ENCODE measurements at regions not wholly inside any gene's neighbourhood (a gene's known extent, or its start where the extent isn't known, plus 50 kb on each side); places are given as distances from the start of the nearest gene placed in this dataset.

- no peak overlapping the region for H3K4me3 ChIP-seq (ENCODE audit: low read depth, low read length)
- TF ChIP-seq CTCF (conservative IDR thresholded peaks at IDR 0.05; ENCODE audit: low read depth, low read length): no peak
- no peak for DNase-seq (ENCODE audit: low read depth)
Observed at GRCh38 chr16:65644821-65645220, 523.0 kb upstream of the CDH11 start.

- TF ChIP-seq CTCF (conservative IDR thresholded peaks at IDR 0.05; ENCODE audit: low read depth, low read length): no peak
- DNase-seq (ENCODE audit: low read depth): no peak
- H3K4me3 ChIP-seq (ENCODE audit: low read depth, low read length): no peak overlapping the region
Observed at GRCh38 chr16:65641762-65642289, 520.0 kb upstream of the CDH11 start.

GRCh38 chr16:65641049-65641761, 519.3 kb upstream of the CDH11 start:
- H3K4me3 ChIP-seq (ENCODE audit: low read depth, low read length): no peak overlapping the region
- TF ChIP-seq CTCF (conservative IDR thresholded peaks at IDR 0.05; ENCODE audit: low read depth, low read length): no peak
- DNase-seq (ENCODE audit: low read depth): no peak

- no peak for TF ChIP-seq CTCF (conservative IDR thresholded peaks at IDR 0.05; ENCODE audit: low read depth, low read length)
- no peak overlapping the region for H3K4me3 ChIP-seq (ENCODE audit: low read depth, low read length)
- no peak for DNase-seq (ENCODE audit: low read depth)
Observed at GRCh38 chr16:65634833-65635232, 513.0 kb upstream of the CDH11 start.

GRCh38 chr16:65634291-65634690, 512.4 kb upstream of the CDH11 start:
- TF ChIP-seq CTCF (conservative IDR thresholded peaks at IDR 0.05; ENCODE audit: low read depth, low read length): peak; percentile 6
- no peak overlapping the region for H3K4me3 ChIP-seq (ENCODE audit: low read depth, low read length)
- DNase-seq (ENCODE audit: low read depth): peak; percentile 25

GRCh38 chr16:65624666-65625065, 502.8 kb upstream of the CDH11 start:
- peak; percentile 11 for DNase-seq (ENCODE audit: low read depth)
- no peak for TF ChIP-seq CTCF (conservative IDR thresholded peaks at IDR 0.05; ENCODE audit: low read depth, low read length)
- H3K4me3 ChIP-seq (ENCODE audit: low read depth, low read length): no peak overlapping the region

GRCh38 chr16:65624229-65624628, 502.4 kb upstream of the CDH11 start:
- no peak for TF ChIP-seq CTCF (conservative IDR thresholded peaks at IDR 0.05; ENCODE audit: low read depth, low read length)
- H3K4me3 ChIP-seq (ENCODE audit: low read depth, low read length): no peak overlapping the region
- DNase-seq (ENCODE audit: low read depth): no peak

All from choroid plexus epithelial cell (primary cell).